Mucosa of gallbladder (tissue), 1 donor: ENCODE measurements at regions not wholly inside any gene's neighbourhood (a gene's known extent, or its start where the extent isn't known, plus 50 kb on each side); places are given as distances from the start of the nearest gene placed in this dataset.
"Not testable (repeated sequence)": the region's sequence is repeated elsewhere in the genome, so short reads cannot be mapped to it uniquely, and the experiment has no call there.

Source experiments
- DNase-seq: peaks from one replicate; pipeline ENCODE4 v3.0.0-alpha.2; 2020; ENCODE audit warnings: low spot score
- donor health status: DM: no; HTN: no; CAD: no.

DNA sequence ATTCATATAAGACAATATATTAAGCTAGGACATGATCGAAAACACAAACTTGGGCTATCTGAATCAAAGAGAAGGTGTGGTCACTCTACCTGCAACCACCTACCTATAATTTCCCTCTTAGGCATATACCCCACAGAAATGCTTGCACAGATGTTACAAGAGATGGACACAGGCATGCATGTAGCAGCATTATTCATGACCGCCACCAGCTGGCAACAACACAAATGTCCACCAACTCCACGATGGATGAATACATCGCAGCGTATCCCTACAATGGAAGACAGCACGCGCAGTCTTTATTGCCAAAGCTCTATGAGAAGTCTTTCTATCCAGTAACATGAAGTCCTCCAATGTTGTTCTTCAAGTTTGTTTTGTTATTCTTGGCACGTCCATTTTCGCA lies 90.8 kb downstream of the ARL4C start:
- DNase-seq: no peak

DNA sequence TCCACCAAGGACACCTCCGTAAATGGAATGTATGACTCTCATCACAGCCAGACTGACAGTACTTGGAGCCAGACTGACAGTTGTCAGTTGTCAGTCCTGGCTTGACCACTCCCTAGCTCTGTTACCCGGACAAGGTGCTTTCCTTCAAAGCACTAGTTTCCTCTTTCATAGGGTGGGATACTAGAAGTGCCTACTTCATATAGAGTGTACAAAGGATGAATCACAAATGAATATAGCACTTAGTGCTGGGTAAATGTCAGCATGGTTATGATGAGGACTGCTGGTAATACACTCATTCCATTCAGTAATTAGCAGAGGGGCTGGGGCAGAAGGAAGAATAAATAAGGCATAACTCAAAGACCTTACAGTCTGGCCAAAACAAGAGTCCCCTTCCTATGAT lies 91.4 kb downstream of the ARL4C start:
- DNase-seq: no peak

DNA sequence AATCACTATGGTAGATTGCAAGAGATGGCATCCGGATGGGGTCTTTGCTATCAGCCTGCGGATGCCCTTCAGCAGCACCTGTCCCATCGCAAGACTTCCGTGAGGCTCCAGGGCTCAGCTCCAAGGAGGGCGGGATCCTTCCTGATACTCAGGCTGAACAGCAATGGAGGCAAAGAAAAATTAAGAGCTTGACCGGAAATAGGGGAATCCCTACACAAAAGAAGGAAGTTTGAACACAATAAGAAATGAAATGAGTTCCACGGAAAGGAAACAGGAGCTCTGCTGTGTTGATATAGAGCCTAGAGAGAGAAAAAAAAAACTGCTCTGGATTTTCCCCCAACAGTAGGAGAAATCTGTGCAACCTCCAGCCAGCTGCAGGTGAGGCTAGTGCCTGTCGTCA lies 91.9 kb downstream of the ARL4C start:
- DNase-seq: no peak

DNA sequence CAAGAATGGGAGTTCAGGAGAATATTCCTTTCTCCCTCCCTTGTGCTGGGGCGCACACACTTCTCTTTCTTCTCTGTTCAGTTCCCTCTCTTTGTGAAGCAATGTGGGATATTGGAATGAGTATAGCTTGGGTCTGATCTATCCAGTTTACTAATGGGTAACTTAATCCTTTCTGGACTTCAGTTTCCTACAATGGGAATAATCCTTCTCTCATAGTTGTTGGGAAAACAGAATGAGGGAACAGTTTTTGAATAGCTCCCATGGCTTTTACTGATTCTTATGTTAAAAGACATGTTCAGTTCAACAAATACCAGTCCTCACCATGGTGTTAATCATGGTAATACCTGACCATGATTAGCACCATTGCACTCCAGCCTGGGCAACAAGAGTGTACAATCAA lies 93.1 kb downstream of the ARL4C start:
- no peak for DNase-seq

GRCh38 chr2:234403074-234403473 lies 93.8 kb downstream of the ARL4C start:
- DNase-seq: no peak

GRCh38 chr2:234401426-234401825 lies 95.5 kb downstream of the ARL4C start:
- DNase-seq: no peak

DNA sequence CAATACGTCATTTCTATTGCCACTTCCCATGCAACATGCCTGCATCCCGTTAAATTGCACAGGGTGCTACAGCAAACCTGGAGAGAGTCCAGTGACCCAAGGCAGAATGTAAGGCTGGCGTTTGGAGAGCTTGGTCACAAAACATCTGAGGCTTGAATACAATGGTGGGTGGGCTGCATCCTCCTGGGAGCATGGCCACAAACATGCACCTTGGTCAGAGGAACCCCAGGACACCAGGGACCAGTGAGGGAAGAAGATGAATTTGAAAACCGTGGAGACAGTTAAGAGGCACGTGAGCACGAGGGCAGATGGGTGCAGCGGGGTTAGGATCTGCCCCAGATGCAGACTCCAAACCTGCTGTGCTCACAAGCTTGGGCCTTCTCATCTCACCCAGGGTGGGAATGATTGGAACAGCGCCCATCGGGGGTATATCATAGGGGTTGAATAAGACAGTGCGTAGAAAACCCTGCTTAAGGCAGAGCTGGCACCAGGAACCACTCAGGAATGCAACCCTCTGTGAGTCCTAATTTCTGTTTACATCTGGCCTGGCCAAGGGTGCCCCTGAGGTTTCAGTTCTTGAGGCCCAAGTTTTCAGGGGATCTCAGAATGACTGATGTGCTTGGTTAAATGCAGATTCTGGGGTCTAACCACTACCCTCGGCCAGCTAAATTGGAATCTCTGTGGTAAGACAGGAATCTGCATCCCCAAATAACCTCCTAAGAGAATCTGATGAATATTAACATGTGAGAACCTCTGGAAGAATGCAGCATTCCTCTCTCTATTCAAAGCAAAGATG lies 97.2 kb downstream of the ARL4C start:
- DNase-seq: no peak

GRCh38 chr2:234398531-234398930 lies 98.3 kb downstream of the ARL4C start:
- no peak for DNase-seq

DNA sequence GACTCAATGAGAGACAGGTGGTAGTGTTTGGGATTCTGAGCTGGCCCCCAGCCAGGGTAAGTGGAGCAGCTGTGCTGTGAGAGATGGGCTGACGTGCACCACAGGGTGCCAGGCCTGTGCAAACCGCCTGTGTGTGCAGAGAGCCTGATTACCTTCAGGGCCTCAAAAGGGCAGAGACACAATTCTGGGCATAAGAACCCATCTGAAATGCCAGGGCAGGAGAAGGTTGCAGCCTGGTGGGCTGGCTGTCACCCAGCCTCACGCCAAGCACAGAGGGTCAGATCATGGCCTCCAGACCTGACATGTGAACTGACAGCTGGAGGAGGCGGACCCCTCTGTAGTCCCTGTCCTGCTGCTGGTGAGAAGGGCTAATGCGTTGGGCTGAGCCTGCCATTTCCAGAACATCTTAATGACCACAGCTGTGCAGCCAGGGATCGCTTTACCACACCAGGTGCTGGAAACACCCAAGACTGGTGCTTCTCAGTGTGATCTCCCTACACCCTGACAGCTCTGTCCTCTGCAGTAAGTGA lies 100.9 kb downstream of the ARL4C start:
- DNase-seq: no peak

GRCh38 chr2:234394450-234394849 lies 102.4 kb downstream of the ARL4C start:
- DNase-seq: no peak

DNA sequence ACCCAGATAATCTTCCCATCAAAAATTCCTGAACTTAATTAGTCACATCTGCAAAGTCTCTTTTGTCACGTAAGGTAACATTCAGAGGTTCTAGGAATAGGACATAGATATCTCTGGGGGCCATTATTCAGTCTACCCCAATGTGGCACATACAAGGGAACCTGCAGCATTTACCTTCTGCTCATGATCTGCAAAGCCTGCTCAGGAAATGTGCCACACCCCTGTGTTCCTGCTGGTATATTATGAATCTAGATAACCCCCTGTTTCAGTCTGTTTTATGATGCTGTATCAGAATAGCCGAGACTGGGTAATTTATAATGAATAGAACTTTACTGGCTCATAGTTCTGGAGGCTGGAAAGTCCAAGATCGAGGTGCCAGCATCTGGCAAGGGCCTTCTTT lies 103.5 kb downstream of the ARL4C start:
- DNase-seq: no peak

DNA sequence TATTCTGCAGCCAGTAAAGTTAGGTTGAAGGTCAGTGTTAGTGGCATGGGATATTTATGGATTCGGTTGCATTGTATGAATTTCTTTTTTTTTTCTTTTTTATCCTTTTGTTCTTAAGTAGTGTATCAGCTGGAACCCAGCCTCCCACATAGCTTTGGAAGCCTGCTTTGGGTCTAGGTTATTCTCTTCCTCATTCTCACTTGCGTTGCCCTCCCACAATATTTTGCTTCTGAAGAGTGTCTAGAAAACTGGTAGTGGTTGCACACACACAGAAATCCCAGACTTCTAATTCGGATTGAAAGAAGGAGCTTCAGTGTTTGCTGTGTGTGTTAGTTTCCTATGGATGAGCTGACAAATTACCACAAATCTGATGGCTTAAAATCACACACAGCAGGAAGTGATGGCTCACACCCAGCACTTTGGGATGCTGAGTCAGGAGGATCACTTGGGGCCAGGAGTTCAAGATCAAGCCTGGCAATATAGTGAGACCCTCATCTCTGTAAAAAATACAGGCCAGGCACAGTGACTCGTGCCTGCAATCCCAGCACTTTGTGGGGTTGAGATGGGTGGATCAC lies 104.8 kb downstream of the ARL4C start:
- no peak for DNase-seq

GRCh38 chr2:234391625-234392024 lies 105.3 kb downstream of the ARL4C start:
- DNase-seq: no peak

- not testable (repeated sequence) for DNase-seq
These were observed 107.2 kb downstream of the ARL4C start for GRCh38 chr2:234389661-234390060.

DNA sequence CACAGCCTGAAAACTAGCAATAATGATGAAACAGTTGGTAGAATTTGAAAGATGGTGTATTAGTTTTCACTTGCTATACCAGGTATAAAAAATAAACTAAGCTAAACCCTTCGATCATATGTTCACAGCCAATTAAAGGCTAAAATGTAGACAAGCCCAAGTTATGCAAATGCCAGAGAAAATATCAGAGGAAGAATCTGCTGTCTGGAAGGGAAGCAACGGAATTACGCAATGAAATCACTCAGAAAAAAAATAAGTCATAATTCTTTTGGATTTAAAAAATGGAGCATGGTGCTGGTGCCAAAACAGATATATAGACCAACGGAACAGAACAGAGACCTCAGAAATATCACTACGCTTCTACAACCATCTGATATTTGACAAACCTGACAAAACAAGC lies 108.3 kb downstream of the ARL4C start:
- no peak for DNase-seq

DNA sequence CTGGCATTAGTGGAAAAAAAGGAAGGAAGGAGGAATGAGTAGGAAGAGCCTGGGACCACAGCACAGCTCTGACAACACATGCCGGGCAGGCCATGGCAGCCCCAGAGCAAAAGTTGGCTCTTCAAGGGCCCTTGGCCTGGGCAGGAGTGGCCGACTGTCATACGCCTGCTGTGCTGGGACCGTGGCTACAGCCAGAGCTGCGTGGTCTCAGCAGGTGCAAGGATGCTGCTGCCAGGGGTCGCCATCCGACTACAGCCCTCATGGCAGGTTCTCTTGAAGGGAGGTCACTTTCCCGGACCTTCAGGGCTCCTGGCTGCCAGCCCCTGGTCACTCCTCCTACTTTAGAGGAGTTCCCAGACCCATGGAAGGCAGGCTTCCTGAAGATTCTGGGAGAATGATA lies 109.9 kb downstream of the ARL4C start:
- DNase-seq: no peak

DNA sequence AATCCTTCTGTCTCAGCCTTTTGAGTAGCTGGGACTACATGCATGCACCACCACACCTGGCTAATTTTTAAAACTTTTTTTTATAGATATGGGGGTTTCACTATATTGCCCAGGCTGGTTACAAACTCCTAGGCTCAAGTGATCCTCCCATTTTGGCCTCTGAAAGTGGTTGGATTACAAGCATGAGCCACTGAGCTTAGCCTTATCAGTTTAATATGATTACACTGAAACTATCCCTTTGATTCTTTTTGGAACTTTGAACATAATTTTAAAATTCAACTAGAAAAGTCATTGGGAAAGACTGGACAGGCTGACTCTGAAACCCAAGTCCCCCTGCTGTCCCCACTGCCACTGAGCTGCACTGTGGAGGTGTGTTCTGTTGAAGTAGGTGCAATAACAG lies 114.8 kb downstream of the ARL4C start:
- no peak for DNase-seq

- DNase-seq: not testable (repeated sequence)
These were observed 117.9 kb downstream of the ARL4C start for GRCh38 chr2:234378958-234379357.

- DNase-seq: no peak
These were observed 118.4 kb downstream of the ARL4C start for GRCh38 chr2:234378440-234378839.

- no peak for DNase-seq
These were observed 119.0 kb downstream of the ARL4C start for GRCh38 chr2:234377761-234378391.

- DNase-seq: no peak
These were observed 120.7 kb downstream of the ARL4C start for GRCh38 chr2:234376229-234376628.

DNA sequence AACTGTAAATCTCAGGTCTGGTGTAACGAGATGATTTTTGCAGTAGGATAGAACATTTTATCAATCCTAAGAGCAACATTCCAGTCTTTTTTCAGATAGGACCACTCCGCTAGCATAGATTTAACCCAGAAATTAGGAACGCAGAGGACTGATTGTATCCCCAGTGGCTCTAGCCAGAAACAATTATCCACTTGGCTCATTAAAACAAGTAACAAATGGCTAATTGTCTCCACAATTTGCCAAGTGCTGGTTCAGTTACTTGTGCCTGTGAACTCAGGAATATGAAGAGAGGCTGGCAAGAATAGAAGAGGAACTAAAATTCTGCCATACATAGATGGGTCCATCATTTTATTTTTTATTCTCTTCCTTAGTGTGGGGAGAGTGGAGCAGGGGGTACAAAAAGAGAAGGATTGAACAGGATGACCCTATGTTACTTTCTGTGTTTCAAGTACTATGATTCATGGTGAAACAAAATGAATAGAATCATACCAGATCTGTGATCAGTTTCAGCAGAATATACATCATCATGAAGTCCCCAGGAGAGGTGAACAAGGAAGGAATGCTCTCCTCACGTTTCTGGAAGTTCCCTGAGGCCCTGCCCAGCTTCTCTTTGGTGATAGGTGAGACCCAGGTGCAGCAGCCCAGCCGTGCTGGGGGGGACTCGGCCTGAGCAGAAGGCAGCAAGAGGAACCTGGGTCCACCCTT lies 121.6 kb downstream of the ARL4C start:
- DNase-seq: no peak
